ENCODE measurements at regions not wholly inside any gene's neighbourhood (a gene's known extent, or its start where the extent isn't known, plus 50 kb on each side); places are given as distances from the start of the nearest gene placed in this dataset.

- Histone ChIP-seq H3K79me2 (ENCODE audit: insufficient read depth, low read length) (no peaks in the 10 kb centered on the region), H3K9me3 (ENCODE audit: insufficient read depth, low read depth, low read length) (no peaks in the 10 kb centered on the region), H3K27me3 (ENCODE audit: insufficient read depth, low read length, poor library complexity, severe bottlenecking) (no peaks in the 10 kb centered on the region), H3K4me1 (ENCODE audit: insufficient read depth, low read length, poor library complexity, severe bottlenecking) (no peaks in the 10 kb centered on the region), H3K36me3 (ENCODE audit: insufficient read depth, low read length) (no peaks in the 10 kb centered on the region), H3K9me2 (replicated peaks; ENCODE audit: low read depth, low read length) (no peaks in the 10 kb centered on the region), H3K4me3 (ENCODE audit: low read length, poor library complexity, severe bottlenecking) (no peak overlapping the region), H2AFZ (ENCODE audit: low read length) (no peak overlapping the region), H3K9ac (ENCODE audit: low read depth, low read length, poor library complexity, severe bottlenecking) (no peak overlapping the region), H3F3A (ENCODE audit: low read depth) (no peaks in the 10 kb centered on the region), H4K20me1 (ENCODE audit: insufficient read depth, low read length, poor library complexity, severe bottlenecking) (no peaks in the 10 kb centered on the region), H3K4me2 (ENCODE audit: low read depth, low read length, poor library complexity, severe bottlenecking) (no peak overlapping the region)
- TF ChIP-seq EZH2phosphoT487 (IDR thresholded peaks at IDR 0.05; ENCODE audit: borderline replicate concordance) (no peak), CTCF (conservative IDR thresholded peaks at IDR 0.05; ENCODE audit: low read length) (no peak)
Measured at GRCh38 chr20:24790746-24791283, 158.3 kb upstream of the CST7 start.

GRCh38 chr20:24791953-24792352, 157.1 kb upstream of the CST7 start:
- Histone ChIP-seq H3K27me3 (ENCODE audit: insufficient read depth, low read length, poor library complexity, severe bottlenecking) (no peaks in the 10 kb centered on the region), H3K36me3 (ENCODE audit: insufficient read depth, low read length) (no peaks in the 10 kb centered on the region), H3F3A (ENCODE audit: low read depth) (no peaks in the 10 kb centered on the region), H3K9ac (ENCODE audit: low read depth, low read length, poor library complexity, severe bottlenecking) (no peak overlapping the region), H3K4me3 (ENCODE audit: low read length, poor library complexity, severe bottlenecking) (no peak overlapping the region), H3K4me1 (ENCODE audit: insufficient read depth, low read length, poor library complexity, severe bottlenecking) (no peaks in the 10 kb centered on the region), H3K4me2 (ENCODE audit: low read depth, low read length, poor library complexity, severe bottlenecking) (no peak overlapping the region), H3K9me2 (replicated peaks; ENCODE audit: low read depth, low read length) (no peaks in the 10 kb centered on the region), H4K20me1 (ENCODE audit: insufficient read depth, low read length, poor library complexity, severe bottlenecking) (no peaks in the 10 kb centered on the region), H2AFZ (ENCODE audit: low read length) (no peak overlapping the region), H3K9me3 (ENCODE audit: insufficient read depth, low read depth, low read length) (no peaks in the 10 kb centered on the region), H3K79me2 (ENCODE audit: insufficient read depth, low read length) (no peaks in the 10 kb centered on the region)
- TF ChIP-seq EZH2phosphoT487 (IDR thresholded peaks at IDR 0.05; ENCODE audit: borderline replicate concordance): no peak
- TF ChIP-seq CTCF (conservative IDR thresholded peaks at IDR 0.05; ENCODE audit: low read length): no peak

GRCh38 chr20:24792641-24793495, 156.2 kb upstream of the CST7 start:
- H3K9me3 ChIP-seq (ENCODE audit: insufficient read depth, low read depth, low read length): no peaks in the 10 kb centered on the region
- no peaks in the 10 kb centered on the region for H3K4me1 ChIP-seq (ENCODE audit: insufficient read depth, low read length, poor library complexity, severe bottlenecking)
- no peaks in the 10 kb centered on the region for H3K36me3 ChIP-seq (ENCODE audit: insufficient read depth, low read length)
- H3K79me2 ChIP-seq (ENCODE audit: insufficient read depth, low read length): no peaks in the 10 kb centered on the region
- no peaks in the 10 kb centered on the region for H3F3A ChIP-seq (ENCODE audit: low read depth)
- no peak overlapping the region for H3K4me2 ChIP-seq (ENCODE audit: low read depth, low read length, poor library complexity, severe bottlenecking)
- H3K9me2 ChIP-seq (replicated peaks; ENCODE audit: low read depth, low read length): no peaks in the 10 kb centered on the region
- H3K4me3 ChIP-seq (ENCODE audit: low read length, poor library complexity, severe bottlenecking): no peak overlapping the region
- no peaks in the 10 kb centered on the region for H4K20me1 ChIP-seq (ENCODE audit: insufficient read depth, low read length, poor library complexity, severe bottlenecking)
- no peaks in the 10 kb centered on the region for H3K27me3 ChIP-seq (ENCODE audit: insufficient read depth, low read length, poor library complexity, severe bottlenecking)
- no peak overlapping the region for H2AFZ ChIP-seq (ENCODE audit: low read length)
- no peak overlapping the region for H3K9ac ChIP-seq (ENCODE audit: low read depth, low read length, poor library complexity, severe bottlenecking)
- TF ChIP-seq CTCF (conservative IDR thresholded peaks at IDR 0.05; ENCODE audit: low read length): no peak
- no peak for TF ChIP-seq EZH2phosphoT487 (IDR thresholded peaks at IDR 0.05; ENCODE audit: borderline replicate concordance)

Measured in Loucy (cell line).